ENCODE measurements at regions not wholly inside any gene's neighbourhood (a gene's known extent, or its start where the extent isn't known, plus 50 kb on each side); places are given as distances from the start of the nearest gene placed in this dataset.

DNA sequence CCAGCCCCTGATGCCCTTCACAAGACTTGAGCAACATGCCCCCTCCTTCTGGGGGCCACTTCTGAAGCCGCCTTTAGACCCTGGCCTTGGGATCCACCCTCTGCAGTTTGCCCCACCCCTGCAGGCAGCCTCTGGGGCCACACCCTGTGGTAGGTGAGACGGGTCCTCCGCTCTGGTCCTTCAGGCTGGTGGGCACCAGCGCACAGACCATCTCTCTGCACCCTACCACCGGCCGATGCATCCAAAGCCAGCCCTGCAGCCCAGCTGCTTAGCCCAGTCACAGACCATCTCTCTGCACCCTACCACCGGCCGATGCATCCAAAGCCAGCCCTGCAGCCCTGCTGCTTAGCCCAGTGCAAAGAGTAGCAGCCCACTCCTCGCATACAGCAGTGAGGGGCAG, 159.3 kb upstream of the ECI2 start:
- TF ChIP-seq EZH2 (IDR thresholded peaks at IDR 0.05; ENCODE audit: low read length, unreplicated experiment) (no peak), EZH2phosphoT487 (IDR thresholded peaks at IDR 0.05; ENCODE audit: borderline replicate concordance, low read length) (no peak)
- TF ChIP-seq, protein P1, sequence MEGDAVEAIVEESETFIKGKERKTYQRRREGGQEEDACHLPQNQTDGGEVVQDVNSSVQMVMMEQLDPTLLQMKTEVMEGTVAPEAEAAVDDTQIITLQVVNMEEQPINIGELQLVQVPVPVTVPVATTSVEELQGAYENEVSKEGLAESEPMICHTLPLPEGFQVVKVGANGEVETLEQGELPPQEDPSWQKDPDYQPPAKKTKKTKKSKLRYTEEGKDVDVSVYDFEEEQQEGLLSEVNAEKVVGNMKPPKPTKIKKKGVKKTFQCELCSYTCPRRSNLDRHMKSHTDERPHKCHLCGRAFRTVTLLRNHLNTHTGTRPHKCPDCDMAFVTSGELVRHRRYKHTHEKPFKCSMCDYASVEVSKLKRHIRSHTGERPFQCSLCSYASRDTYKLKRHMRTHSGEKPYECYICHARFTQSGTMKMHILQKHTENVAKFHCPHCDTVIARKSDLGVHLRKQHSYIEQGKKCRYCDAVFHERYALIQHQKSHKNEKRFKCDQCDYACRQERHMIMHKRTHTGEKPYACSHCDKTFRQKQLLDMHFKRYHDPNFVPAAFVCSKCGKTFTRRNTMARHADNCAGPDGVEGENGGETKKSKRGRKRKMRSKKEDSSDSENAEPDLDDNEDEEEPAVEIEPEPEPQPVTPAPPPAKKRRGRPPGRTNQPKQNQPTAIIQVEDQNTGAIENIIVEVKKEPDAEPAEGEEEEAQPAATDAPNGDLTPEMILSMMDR (conservative IDR thresholded peaks at IDR 0.05; ENCODE audit: low read depth, low read length): no peak
